ENCODE measurements at regions not wholly inside any gene's neighbourhood (a gene's known extent, or its start where the extent isn't known, plus 50 kb on each side); places are given as distances from the start of the nearest gene placed in this dataset.

DNA sequence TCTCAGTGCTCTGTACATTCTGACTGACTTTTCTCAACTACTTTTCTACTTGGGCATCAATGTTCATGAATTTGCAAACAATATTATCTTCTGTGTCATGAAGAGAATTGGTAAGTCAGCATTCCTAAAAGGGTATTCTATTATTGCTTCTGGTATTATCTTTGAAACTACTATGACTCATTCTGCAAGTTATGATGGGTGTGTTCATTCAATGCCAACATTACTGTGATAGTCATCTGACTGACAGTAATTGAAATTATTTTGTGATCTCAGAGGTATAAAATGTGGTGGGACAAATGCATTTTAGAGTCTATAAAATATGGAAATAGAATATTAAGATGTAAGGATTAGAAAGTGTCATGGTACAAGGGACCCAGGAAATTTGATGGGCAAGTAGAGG is 736.0 kb upstream of the CELF4 start:
- TF ChIP-seq EZH2 (IDR thresholded peaks at IDR 0.05; ENCODE audit: low read length, unreplicated experiment): no peak
- TF ChIP-seq, protein P1, sequence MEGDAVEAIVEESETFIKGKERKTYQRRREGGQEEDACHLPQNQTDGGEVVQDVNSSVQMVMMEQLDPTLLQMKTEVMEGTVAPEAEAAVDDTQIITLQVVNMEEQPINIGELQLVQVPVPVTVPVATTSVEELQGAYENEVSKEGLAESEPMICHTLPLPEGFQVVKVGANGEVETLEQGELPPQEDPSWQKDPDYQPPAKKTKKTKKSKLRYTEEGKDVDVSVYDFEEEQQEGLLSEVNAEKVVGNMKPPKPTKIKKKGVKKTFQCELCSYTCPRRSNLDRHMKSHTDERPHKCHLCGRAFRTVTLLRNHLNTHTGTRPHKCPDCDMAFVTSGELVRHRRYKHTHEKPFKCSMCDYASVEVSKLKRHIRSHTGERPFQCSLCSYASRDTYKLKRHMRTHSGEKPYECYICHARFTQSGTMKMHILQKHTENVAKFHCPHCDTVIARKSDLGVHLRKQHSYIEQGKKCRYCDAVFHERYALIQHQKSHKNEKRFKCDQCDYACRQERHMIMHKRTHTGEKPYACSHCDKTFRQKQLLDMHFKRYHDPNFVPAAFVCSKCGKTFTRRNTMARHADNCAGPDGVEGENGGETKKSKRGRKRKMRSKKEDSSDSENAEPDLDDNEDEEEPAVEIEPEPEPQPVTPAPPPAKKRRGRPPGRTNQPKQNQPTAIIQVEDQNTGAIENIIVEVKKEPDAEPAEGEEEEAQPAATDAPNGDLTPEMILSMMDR (conservative IDR thresholded peaks at IDR 0.05; ENCODE audit: low read depth, low read length): no peak
